H9 (cell line): ENCODE measurements at regions not wholly inside any gene's neighbourhood (a gene's known extent, or its start where the extent isn't known, plus 50 kb on each side); places are given as distances from the start of the nearest gene placed in this dataset.

Source experiments
- DNase-seq: peaks from one replicate; pipeline ENCODE4 v3.0.0-alpha.2; 2017
- H2AFZ ChIP-seq: one replicate; pipeline ENCODE4 v1.6.1; 2013; ENCODE audit warnings: mild to moderate bottlenecking, low read length, control low read depth, moderate library complexity
- H2AK5ac ChIP-seq: 2 replicates; pipeline ENCODE4 v1.6.1; 2013; ENCODE audit warnings: low read length, control low read depth, mixed read lengths; ENCODE audit not compliant: insufficient read length
- H2BK120ac ChIP-seq: one replicate; pipeline ENCODE4 v1.6.1; 2013; ENCODE audit warnings: low read depth, mild to moderate bottlenecking, low read length, control low read depth, inconsistent platforms; ENCODE audit not compliant: poor library complexity, severe bottlenecking
- H2BK12ac ChIP-seq: 2 replicates; pipeline ENCODE4 v1.6.1; 2013; ENCODE audit warnings: low read length, control low read depth, mixed read lengths, low read depth; ENCODE audit not compliant: insufficient read length
- H2BK15ac ChIP-seq: 2 replicates; pipeline ENCODE4 v1.6.1; 2013; ENCODE audit warnings: low read depth, low read length, control low read depth
- H2BK20ac ChIP-seq: one replicate; pipeline ENCODE4 v1.6.1; 2013; ENCODE audit warnings: low read depth, mild to moderate bottlenecking, low read length, control low read depth, inconsistent platforms; ENCODE audit not compliant: poor library complexity, severe bottlenecking
- H2BK5ac ChIP-seq: 2 replicates; pipeline ENCODE4 v1.6.1; 2013; ENCODE audit warnings: low read length, control low read depth, mixed read lengths; ENCODE audit not compliant: insufficient read length
- H3K14ac ChIP-seq: 2 replicates; pipeline ENCODE4 v1.6.1; 2013; ENCODE audit warnings: low read length, control low read depth; ENCODE audit not compliant: insufficient read depth
- H3K18ac ChIP-seq: 2 replicates; pipeline ENCODE4 v1.6.1; 2013; ENCODE audit warnings: low read depth, mild to moderate bottlenecking, mixed read lengths, low read length, control low read depth; ENCODE audit not compliant: insufficient read length
- H3K23ac ChIP-seq: 2 replicates; pipeline ENCODE4 v1.6.1; 2013; ENCODE audit warnings: low read length, control low read depth, mixed read lengths, low read depth; ENCODE audit not compliant: insufficient read length
- H3K23me2 ChIP-seq: 2 replicates; pipeline ENCODE4 v1.6.1; 2013; ENCODE audit warnings: low read depth, mild to moderate bottlenecking, mixed read lengths, low read length, control low read depth; ENCODE audit not compliant: insufficient read length, poor library complexity, severe bottlenecking
- H3K27ac ChIP-seq: 2 replicates; pipeline ENCODE4 v1.5.1; 2013; ENCODE audit warnings: low read length, control low read depth, mixed read lengths, low read depth; ENCODE audit not compliant: insufficient read length
- H3K27me3 ChIP-seq: 2 replicates; pipeline ENCODE4 v1.6.1; 2013; ENCODE audit warnings: low read length, control low read depth, inconsistent platforms; ENCODE audit not compliant: insufficient read depth
- H3K4ac ChIP-seq: 2 replicates; pipeline ENCODE4 v1.6.1; 2013; ENCODE audit warnings: low read depth, mild to moderate bottlenecking, control low read depth, inconsistent platforms, low read length, moderate library complexity
- H3K4me1 ChIP-seq: 2 replicates; pipeline ENCODE4 v1.6.1; 2013; ENCODE audit warnings: low read length, control low read depth, inconsistent platforms; ENCODE audit not compliant: insufficient read depth
- H3K4me2 ChIP-seq: 2 replicates; pipeline ENCODE4 v1.6.1; 2013; ENCODE audit warnings: low read length, control low read depth, mixed read lengths; ENCODE audit not compliant: insufficient read length, insufficient read depth
- H3K56ac ChIP-seq: 2 replicates; pipeline ENCODE4 v1.6.1; 2013; ENCODE audit warnings: low read depth, mild to moderate bottlenecking, mixed read lengths, low read length, control low read depth; ENCODE audit not compliant: insufficient read length
- H3K79me1 ChIP-seq: 2 replicates; pipeline ENCODE4 v1.6.1; 2013; ENCODE audit warnings: low read depth, mild to moderate bottlenecking, moderate library complexity, low read length, control low read depth, inconsistent platforms; ENCODE audit not compliant: insufficient read depth, poor library complexity, severe bottlenecking
- H3K79me2 ChIP-seq: 2 replicates; pipeline ENCODE4 v1.6.1; 2013; ENCODE audit warnings: low read length, control low read depth, inconsistent platforms; ENCODE audit not compliant: insufficient read depth
- H3K9ac ChIP-seq: 2 replicates; pipeline ENCODE4 v1.6.1; 2013; ENCODE audit warnings: low read length, control low read depth, mixed read lengths; ENCODE audit not compliant: insufficient read length; ENCODE audit errors: extremely low read depth
- H3K9me3 ChIP-seq: one replicate; pipeline ENCODE4 v1.6.1; 2013; ENCODE audit warnings: low read depth, low read length, inconsistent platforms; ENCODE audit not compliant: control insufficient read depth
- H3T11ph ChIP-seq: one replicate; pipeline ENCODE4 v1.6.1; 2013; ENCODE audit warnings: mild to moderate bottlenecking, low read length, control low read depth, inconsistent platforms
- H4K20me1 ChIP-seq: one replicate; pipeline ENCODE4 v1.6.1; 2013; ENCODE audit not compliant: control insufficient read depth, insufficient read length, insufficient read depth
- H4K5ac ChIP-seq: 2 replicates; pipeline ENCODE4 v1.6.1; 2013; ENCODE audit warnings: low read depth, mild to moderate bottlenecking, mixed read lengths, low read length, control low read depth; ENCODE audit not compliant: insufficient read length
- H4K8ac ChIP-seq: replicated peaks from 2 replicates; pipeline ENCODE4 v1.6.1; 2013; ENCODE audit warnings: low read length, control low read depth, mixed read lengths, low read depth; ENCODE audit not compliant: insufficient read length
- H4K91ac ChIP-seq: 2 replicates; pipeline ENCODE4 v1.6.1; 2013; ENCODE audit warnings: low read depth, mild to moderate bottlenecking, moderate library complexity, mixed read lengths, low read length, control low read depth; ENCODE audit not compliant: insufficient read length
- H3K27ac Mint-ChIP-seq, 3 experiments: 2 replicates in 2 of 3; 3 replicates in 1 of 3; pipeline ENCODE4 v1.8.0; 2020 to 2021; ENCODE audit warnings: mixed read lengths in 3 of 3, mild to moderate bottlenecking in 1 of 3, moderate library complexity in 1 of 3
- H3K27me3 Mint-ChIP-seq: 2 replicates; pipeline ENCODE4 v1.8.0; 2021; ENCODE audit warnings: low read depth, mild to moderate bottlenecking, moderate library complexity, mixed read lengths
- H3K36me3 Mint-ChIP-seq, 3 experiments: 2 replicates in 2 of 3; 3 replicates in 1 of 3; pipeline ENCODE4 v1.8.0; 2020 to 2021; ENCODE audit warnings: low read depth in 3 of 3, mixed read lengths in 3 of 3; ENCODE audit not compliant: insufficient read depth in 1 of 3
- H3K4me1 Mint-ChIP-seq, 2 experiments: 2 replicates each; pipeline ENCODE4 v1.8.0; 2020; ENCODE audit warnings: mixed read lengths in 2 of 2
- H3K4me3 Mint-ChIP-seq, 2 experiments: 2 replicates in 1 of 2; 3 replicates in 1 of 2; pipeline ENCODE4 v1.8.0; 2020 to 2021; ENCODE audit warnings: mild to moderate bottlenecking in 2 of 2, mixed read lengths in 2 of 2, moderate library complexity in 1 of 2
- H3K9me3 Mint-ChIP-seq, 2 experiments: 2 replicates in 1 of 2; 3 replicates in 1 of 2; pipeline ENCODE4 v1.8.0; 2020; ENCODE audit warnings: mild to moderate bottlenecking in 2 of 2, mixed read lengths in 2 of 2, moderate library complexity in 1 of 2
- TF ChIP-seq, protein P1 (sequence below): fragments of 200-600 bp; sonication (generic); conservative IDR thresholded peaks from 3 replicates; pipeline ENCODE4 v1.8.0; 2021; ENCODE audit warnings: antibody characterized with exemption, mild to moderate bottlenecking

GRCh38 chr2:59622599-59623308, 930.7 kb downstream of the BCL11A start:
- DNase-seq, result no peak
- H3K27me3 ChIP-seq, result no peaks in the 10 kb centered on the region
- no peaks in the 10 kb centered on the region for H3K9me3 ChIP-seq
- no peaks in the 10 kb centered on the region for H3K23me2 ChIP-seq
- no peak overlapping the region for H2BK20ac ChIP-seq
- no peak overlapping the region for H3K27ac ChIP-seq
- H2BK120ac ChIP-seq, result no peak overlapping the region
- no peak overlapping the region for H3K56ac ChIP-seq
- no peaks in the 10 kb centered on the region for H3K79me1 ChIP-seq
- peaks cover 5 to 6% of the 10 kb centered on the region in 2 experiments; a peak in 3 of 5 replicates for H3K9me3 Mint-ChIP-seq
- H2BK5ac ChIP-seq, result no peak overlapping the region
- H3K79me2 ChIP-seq, result no peaks in the 10 kb centered on the region
- TF ChIP-seq, protein P1, sequence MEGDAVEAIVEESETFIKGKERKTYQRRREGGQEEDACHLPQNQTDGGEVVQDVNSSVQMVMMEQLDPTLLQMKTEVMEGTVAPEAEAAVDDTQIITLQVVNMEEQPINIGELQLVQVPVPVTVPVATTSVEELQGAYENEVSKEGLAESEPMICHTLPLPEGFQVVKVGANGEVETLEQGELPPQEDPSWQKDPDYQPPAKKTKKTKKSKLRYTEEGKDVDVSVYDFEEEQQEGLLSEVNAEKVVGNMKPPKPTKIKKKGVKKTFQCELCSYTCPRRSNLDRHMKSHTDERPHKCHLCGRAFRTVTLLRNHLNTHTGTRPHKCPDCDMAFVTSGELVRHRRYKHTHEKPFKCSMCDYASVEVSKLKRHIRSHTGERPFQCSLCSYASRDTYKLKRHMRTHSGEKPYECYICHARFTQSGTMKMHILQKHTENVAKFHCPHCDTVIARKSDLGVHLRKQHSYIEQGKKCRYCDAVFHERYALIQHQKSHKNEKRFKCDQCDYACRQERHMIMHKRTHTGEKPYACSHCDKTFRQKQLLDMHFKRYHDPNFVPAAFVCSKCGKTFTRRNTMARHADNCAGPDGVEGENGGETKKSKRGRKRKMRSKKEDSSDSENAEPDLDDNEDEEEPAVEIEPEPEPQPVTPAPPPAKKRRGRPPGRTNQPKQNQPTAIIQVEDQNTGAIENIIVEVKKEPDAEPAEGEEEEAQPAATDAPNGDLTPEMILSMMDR, result no peak
- H3K36me3 Mint-ChIP-seq, result peaks cover 0 to 4% (median 0%) of the 10 kb centered on the region in 3 experiments; a peak in 2 of 7 replicates
- H3K4me2 ChIP-seq, result no peak overlapping the region
- no peak overlapping the region for H3K18ac ChIP-seq
- no peaks in the 10 kb centered on the region; the same call in 1 of the 2 replicates for H3K27me3 Mint-ChIP-seq
- no peak overlapping the region for H4K91ac ChIP-seq
- H4K20me1 ChIP-seq, result no peaks in the 10 kb centered on the region
- H2BK15ac ChIP-seq, result no peak overlapping the region
- no peaks in the 10 kb centered on the region for H3K4me1 Mint-ChIP-seq
- H3K4ac ChIP-seq, result no peak overlapping the region
- H3K27ac Mint-ChIP-seq, result no peak overlapping the region
- H4K8ac ChIP-seq, result no peak overlapping the region
- H3K9ac ChIP-seq, result no peak overlapping the region
- H2AK5ac ChIP-seq, result no peak overlapping the region
- H3K4me3 Mint-ChIP-seq, result no peak overlapping the region
- no peak overlapping the region for H4K5ac ChIP-seq
- H2BK12ac ChIP-seq, result no peak overlapping the region
- H3K4me1 ChIP-seq, result no peaks in the 10 kb centered on the region
- no peak overlapping the region for H3T11ph ChIP-seq
- H2AFZ ChIP-seq, result no peak overlapping the region
- no peak overlapping the region for H3K14ac ChIP-seq
- no peak overlapping the region for H3K23ac ChIP-seq
